PC-9 (cell line): ENCODE measurements at regions not wholly inside any gene's neighbourhood (a gene's known extent, or its start where the extent isn't known, plus 50 kb on each side); places are given as distances from the start of the nearest gene placed in this dataset.

Experiments used
- BruUV-seq: library from RNA; stranded (reverse); fragments of 400-500 nt; replicated peaks from 2 replicates; lab custom pipeline; 2021; lab: Mats Ljungman, UMichigan
- CTCF ChIA-PET: fragments of 300-600 bp; sonication (Branson Sonifier 250); formaldehyde crosslinking; loops from one replicate; lab custom pipeline; 2022; ENCODE audit warnings: antibody characterized with exemption; lab: Charles Lee
- POLR2A ChIA-PET: fragments of 300-600 bp; sonication (Branson Sonifier 250); formaldehyde crosslinking; loops from one replicate; lab custom pipeline; 2022; ENCODE audit warnings: antibody characterized with exemption; ENCODE audit not compliant: unreplicated experiment; lab: Charles Lee
- DNase-seq, 2 experiments: peaks; one replicate each; pipeline versions ENCODE4 v3.0.0 to v3.0.0-alpha.2; 2015 to 2022; ENCODE audit warnings: mixed read lengths in 1 of 2
- H2AFZ ChIP-seq: fragments of 200-600 bp; sonication (generic); 2 replicates; pipeline ENCODE4 v1.8.1; 2017; ENCODE audit warnings: antibody characterized with exemption
- H3F3A ChIP-seq: fragments of 200-600 bp; sonication (generic); 2 replicates; pipeline ENCODE4 v1.8.1; 2017; ENCODE audit warnings: antibody characterized with exemption, mild to moderate bottlenecking, low read depth; ENCODE audit not compliant: insufficient read depth
- H3K27ac ChIP-seq: fragments of 200-600 bp; sonication (generic); 2 replicates; pipeline ENCODE4 v1.6.1; 2016; ENCODE audit warnings: mixed run types
- H3K27me3 ChIP-seq: fragments of 200-600 bp; sonication (generic); 2 replicates; pipeline ENCODE4 v1.6.1; 2016; ENCODE audit warnings: low read depth, mixed run types; ENCODE audit not compliant: insufficient read depth
- H3K36me3 ChIP-seq: fragments of 200-600 bp; sonication (generic); 2 replicates; pipeline ENCODE4 v1.6.1; 2016; ENCODE audit warnings: low read depth, mixed run types
- H3K4me1 ChIP-seq: fragments of 200-600 bp; sonication (generic); replicated peaks from 2 replicates; pipeline ENCODE4 v1.6.1; 2016; ENCODE audit warnings: mixed run types; ENCODE audit not compliant: insufficient read depth
- H3K4me2 ChIP-seq: fragments of 200-600 bp; sonication (generic); 2 replicates; pipeline ENCODE4 v1.6.1; 2017; ENCODE audit warnings: mixed run types
- H3K4me3 ChIP-seq: fragments of 200-600 bp; sonication (generic); 2 replicates; pipeline ENCODE4 v1.6.1; 2016; ENCODE audit warnings: mixed run types
- H3K79me2 ChIP-seq: fragments of 200-600 bp; sonication (generic); 2 replicates; pipeline ENCODE4 v1.6.1; 2017; ENCODE audit warnings: low read depth, mixed run types
- H3K9me2 ChIP-seq: fragments of 200-600 bp; sonication (generic); 2 replicates; pipeline ENCODE4 v1.8.1; 2017; ENCODE audit warnings: mild to moderate bottlenecking; ENCODE audit not compliant: insufficient read depth
- H3K9me3 ChIP-seq: fragments of 200-600 bp; sonication (generic); 2 replicates; pipeline ENCODE4 v1.8.1; 2016; ENCODE audit warnings: low read depth; ENCODE audit not compliant: insufficient read depth
- H4K20me1 ChIP-seq: fragments of 200-600 bp; sonication (generic); 2 replicates; pipeline ENCODE4 v1.8.1; 2017; ENCODE audit not compliant: insufficient read depth
- EZH2 ChIP-seq: fragments of 200-600 bp; sonication (generic); IDR thresholded peaks from 2 replicates; pipeline ENCODE4 v1.8.0; 2017; ENCODE audit warnings: antibody characterized with exemption, low read depth
- intact Hi-C: fragments of 100-400 bp; cut with micrococcal nuclease; formaldehyde crosslinking; loops from one replicate; pipeline ENCODE4 v1.10.0; 2022; ENCODE audit not compliant: unreplicated experiment
- TF ChIP-seq, protein P1 (sequence below): fragments of 200-600 bp; sonication (generic); conservative IDR thresholded peaks from 2 replicates; pipeline ENCODE4 v1.6.1; 2017; ENCODE audit warnings: mixed run types, antibody characterized with exemption, mild to moderate bottlenecking, moderate library complexity

GRCh38 chr15:21262851-21263425 is 177.4 kb downstream of the POTEB3 start:
- H3K4me2 ChIP-seq = no peak overlapping the region
- DNase-seq = peak in 1 of 2 experiments; percentile 81
- peaks cover 48% of the 10 kb centered on the region for H3K27me3 ChIP-seq
- no peaks in the 10 kb centered on the region for H3K79me2 ChIP-seq
- no peak overlapping the region for H3K4me3 ChIP-seq
- no peak overlapping the region for H3K27ac ChIP-seq
- no peaks in the 10 kb centered on the region for H3F3A ChIP-seq
- H4K20me1 ChIP-seq = no peaks in the 10 kb centered on the region
- H3K36me3 ChIP-seq = no peaks in the 10 kb centered on the region
- CTCF ChIA-PET = no interaction called here
- no peaks in the 10 kb centered on the region for H3K4me1 ChIP-seq
- H3K9me2 ChIP-seq = no peaks in the 10 kb centered on the region
- no peaks in the 10 kb centered on the region for H3K9me3 ChIP-seq
- no peak for TF ChIP-seq EZH2
- TF ChIP-seq, protein P1, sequence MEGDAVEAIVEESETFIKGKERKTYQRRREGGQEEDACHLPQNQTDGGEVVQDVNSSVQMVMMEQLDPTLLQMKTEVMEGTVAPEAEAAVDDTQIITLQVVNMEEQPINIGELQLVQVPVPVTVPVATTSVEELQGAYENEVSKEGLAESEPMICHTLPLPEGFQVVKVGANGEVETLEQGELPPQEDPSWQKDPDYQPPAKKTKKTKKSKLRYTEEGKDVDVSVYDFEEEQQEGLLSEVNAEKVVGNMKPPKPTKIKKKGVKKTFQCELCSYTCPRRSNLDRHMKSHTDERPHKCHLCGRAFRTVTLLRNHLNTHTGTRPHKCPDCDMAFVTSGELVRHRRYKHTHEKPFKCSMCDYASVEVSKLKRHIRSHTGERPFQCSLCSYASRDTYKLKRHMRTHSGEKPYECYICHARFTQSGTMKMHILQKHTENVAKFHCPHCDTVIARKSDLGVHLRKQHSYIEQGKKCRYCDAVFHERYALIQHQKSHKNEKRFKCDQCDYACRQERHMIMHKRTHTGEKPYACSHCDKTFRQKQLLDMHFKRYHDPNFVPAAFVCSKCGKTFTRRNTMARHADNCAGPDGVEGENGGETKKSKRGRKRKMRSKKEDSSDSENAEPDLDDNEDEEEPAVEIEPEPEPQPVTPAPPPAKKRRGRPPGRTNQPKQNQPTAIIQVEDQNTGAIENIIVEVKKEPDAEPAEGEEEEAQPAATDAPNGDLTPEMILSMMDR = no peak
- intact Hi-C loops = no loop called here
- BruUV-seq = no TSS peak
- POLR2A ChIA-PET = no interaction called here
- H2AFZ ChIP-seq = no peak overlapping the region

GRCh38 chr15:21261965-21262850 is 178.1 kb downstream of the POTEB3 start:
- Histone ChIP-seq H2AFZ (no peak overlapping the region), H3K9me2 (no peaks in the 10 kb centered on the region), H3K79me2 (no peaks in the 10 kb centered on the region), H3K9me3 (no peaks in the 10 kb centered on the region), H3K36me3 (no peaks in the 10 kb centered on the region), H3K27me3 (peaks cover 53% of the 10 kb centered on the region), H3K4me3 (no peak overlapping the region; the same call in 1 of the 2 replicates), H3F3A (no peaks in the 10 kb centered on the region), H4K20me1 (no peaks in the 10 kb centered on the region), H3K4me2 (no peak overlapping the region), H3K27ac (no peak overlapping the region), H3K4me1 (no peaks in the 10 kb centered on the region)
- no TSS peak for BruUV-seq
- TF ChIP-seq, protein P1 = no peak
- TF ChIP-seq EZH2 = no peak
- ChIA-PET CTCF (no interaction called here), POLR2A (no interaction called here)
- intact Hi-C loops = no loop called here
- peak in 1 of 2 experiments; percentile 34 for DNase-seq

DNA sequence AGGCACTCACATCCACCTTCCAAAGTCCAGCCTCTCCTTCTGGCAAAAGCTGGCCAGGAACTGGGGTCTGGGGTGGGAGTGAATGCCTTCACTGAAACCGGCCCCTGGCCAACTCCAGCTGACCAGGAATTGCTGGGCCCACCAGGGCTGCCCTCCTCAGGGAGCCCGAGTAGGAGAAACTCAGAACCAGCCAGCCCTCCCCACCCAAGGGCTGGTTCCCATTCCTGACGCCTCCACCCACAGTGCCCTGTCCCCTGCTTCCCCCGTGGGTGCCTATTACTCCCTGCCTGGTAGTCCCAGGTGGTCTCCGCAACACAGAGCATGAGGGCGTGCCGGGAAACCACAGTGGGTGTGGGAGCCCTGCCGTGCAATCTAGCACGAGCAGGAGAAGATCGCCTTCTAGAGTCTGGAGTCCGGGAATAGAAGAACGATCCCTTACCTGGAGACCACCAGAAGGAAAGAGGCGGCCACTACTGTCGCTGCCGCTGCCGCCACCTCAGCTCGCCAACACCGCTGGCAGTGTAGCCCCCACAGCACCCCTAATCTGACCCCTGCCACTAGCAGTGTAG is 178.8 kb downstream of the POTEB3 start:
- intact Hi-C loops = no loop called here
- BruUV-seq = no TSS peak

More for the DNA sequence above, 178.8 kb downstream of the POTEB3 start:
- Histone ChIP-seq H3K27ac (no peak overlapping the region), H2AFZ (no peak overlapping the region), H3K9me3 (no peaks in the 10 kb centered on the region), H3K4me2 (peak overlapping the region; percentile 26), H3K79me2 (no peaks in the 10 kb centered on the region), H3K27me3 (peaks cover 53% of the 10 kb centered on the region), H3K4me1 (no peaks in the 10 kb centered on the region), H3F3A (no peaks in the 10 kb centered on the region), H4K20me1 (no peaks in the 10 kb centered on the region), H3K4me3 (no peak overlapping the region; the same call in 1 of the 2 replicates), H3K9me2 (no peaks in the 10 kb centered on the region), H3K36me3 (no peaks in the 10 kb centered on the region)
- POLR2A ChIA-PET = no interaction called here
- CTCF ChIA-PET = no interaction called here
- TF ChIP-seq, protein P1 = no peak
- no peak for TF ChIP-seq EZH2
- peak in 1 of 2 experiments; percentile 28 for DNase-seq
